SK-N-SH (cell line): ENCODE measurements at regions not wholly inside any gene's neighbourhood (a gene's known extent, or its start where the extent isn't known, plus 50 kb on each side); places are given as distances from the start of the nearest gene placed in this dataset.

Source experiments
- CHD2 ChIP-seq: fragments of 150-350 bp; IDR thresholded peaks from 2 replicates; pipeline ENCODE4 v1.6.1; 2018; ENCODE audit warnings: low read length; ENCODE audit not compliant: partially characterized antibody
- CTCF ChIP-seq: fragments of 200-600 bp; sonication (generic); IDR thresholded peaks from 2 replicates; pipeline ENCODE4 v1.6.1; 2017; ENCODE audit warnings: antibody characterized with exemption, mild to moderate bottlenecking, moderate library complexity
- EZH2phosphoT487 ChIP-seq: fragments of 200-600 bp; sonication (generic); IDR thresholded peaks from 2 replicates; pipeline ENCODE4 v1.6.1; 2017; ENCODE audit warnings: low read depth, mixed run types, mild to moderate bottlenecking, antibody characterized with exemption, moderate library complexity, borderline replicate concordance
- NRF1 ChIP-seq: IDR thresholded peaks from 2 replicates; pipeline ENCODE4 v1.6.1; 2012; ENCODE audit warnings: low read depth, mild to moderate bottlenecking, low read length
- POLR2AphosphoS5 ChIP-seq: IDR thresholded peaks from 2 replicates; pipeline ENCODE4 v1.6.1; 2012; ENCODE audit warnings: low read depth, low read length
- RCOR1 ChIP-seq: fragments of 150-350 bp; IDR thresholded peaks from 2 replicates; pipeline ENCODE4 v1.6.1; 2017; ENCODE audit warnings: antibody characterized with exemption, low read length
- REST ChIP-seq: IDR thresholded peaks from 2 replicates; pipeline ENCODE4 v1.6.1; 2012; ENCODE audit warnings: mild to moderate bottlenecking, low read depth, low read length, moderate library complexity
- RXRA ChIP-seq: IDR thresholded peaks from 2 replicates; pipeline ENCODE4 v1.4.0; 2012; ENCODE audit warnings: low read depth, mild to moderate bottlenecking, borderline replicate concordance

- no peak for TF ChIP-seq CTCF
- TF ChIP-seq REST, result no peak
- TF ChIP-seq EZH2phosphoT487, result no peak
- no peak for TF ChIP-seq POLR2AphosphoS5
- no peak for TF ChIP-seq RXRA
- TF ChIP-seq RCOR1, result no peak
- TF ChIP-seq NRF1, result no peak
- TF ChIP-seq CHD2, result no peak
Observed at GRCh38 chr13:111034811-111035210, 80.3 kb upstream of the ARHGEF7 start.
